Pancreas (tissue), 10 donors: ENCODE measurements at regions not wholly inside any gene's neighbourhood (a gene's known extent, or its start where the extent isn't known, plus 50 kb on each side); places are given as distances from the start of the nearest gene placed in this dataset.

Experiments used
- ATAC-seq, 4 donors: fragments of 200-7000 bp; cut with Tn5 transposase; one replicate each; pipeline versions ENCODE4 v1.8.0 to v1.9.1; 2020; ENCODE audit warnings: mild to moderate bottlenecking in 4 of 4, moderate library complexity in 4 of 4
- DNase-seq, 6 donors: peaks; one replicate each; pipeline ENCODE4 v3.0.0-alpha.2; 2020
- FAIRE-seq: peaks from 2 replicates; lab custom pipeline; 2012; peaks lifted over from hg19 to GRCh38; lab: Jason Lieb, UNC
- H3K27ac ChIP-seq, 4 donors: fragments of 200-600 bp; sonication (generic); 1 replicate in 3 of 4; 2 replicates in 1 of 4; pipeline versions ENCODE4 v1.5.0 to v1.8.0; 2020
- H3K27me3 ChIP-seq, 4 donors: fragments of 200-600 bp; one replicate each; pipeline ENCODE4 v1.8.0; 2021
- H3K36me3 ChIP-seq, 3 donors: fragments of 200-600 bp; sonication (generic) in 1 of 3; one replicate each; pipeline versions ENCODE4 v1.5.0 to v1.8.0; 2020 to 2021
- H3K4me1 ChIP-seq, 3 donors: fragments of 200-600 bp; one replicate each; pipeline ENCODE4 v1.8.0; 2021
- H3K4me3 ChIP-seq, 4 donors: fragments of 200-600 bp; sonication (generic) in 2 of 4; one replicate each; pipeline versions ENCODE4 v1.5.0 to v1.8.0; 2020 to 2021
- H3K9me3 ChIP-seq, 4 donors: fragments of 200-600 bp; one replicate each; pipeline ENCODE4 v1.8.0; 2021
- CTCF ChIP-seq, 4 donors: fragments of 200-600 bp; sonication (generic) in 3 of 4; IDR thresholded peaks; one replicate each; pipeline versions ENCODE4 v1.5.0 to v1.8.0; 2021; ENCODE audit warnings: antibody characterized with exemption in 4 of 4
- WGBS, 2 donors: extraction: QIAGEN DNeasy Blood & Tissue Kit; methylation state at CpG; one replicate each; pipeline ENCODE4 v1.1.7; 2013; 5-methylcytosine and 5-hydroxymethylcytosine counted together
- intact Hi-C, 3 donors: fragments of 100-400 bp; cut with DNase I; formaldehyde crosslinking; loops; one replicate each; pipeline versions ENCODE4 v1.11.1 to v1.14.2; 2022
- donor health status: healthy with polysubstance abuse.
- donor health status: DM: no; HTN: no; CAD: no; lungs with moderate emphysema.
- donor health status: DM: no; HTN: no; CAD: no.
- donor health status: control.
- donor health status: control.
- donor health status: Bipolar disorder and iron deficiency.
- donor health status: DM: yes; HTN: yes; CAD: no.
- donor health status: DM: no; HTN: no; CAD: no.
- donor health status: DM: no; HTN: no; CAD: no.
- donor health status: DM: yes; HTN: yes; CAD: no.

DNA sequence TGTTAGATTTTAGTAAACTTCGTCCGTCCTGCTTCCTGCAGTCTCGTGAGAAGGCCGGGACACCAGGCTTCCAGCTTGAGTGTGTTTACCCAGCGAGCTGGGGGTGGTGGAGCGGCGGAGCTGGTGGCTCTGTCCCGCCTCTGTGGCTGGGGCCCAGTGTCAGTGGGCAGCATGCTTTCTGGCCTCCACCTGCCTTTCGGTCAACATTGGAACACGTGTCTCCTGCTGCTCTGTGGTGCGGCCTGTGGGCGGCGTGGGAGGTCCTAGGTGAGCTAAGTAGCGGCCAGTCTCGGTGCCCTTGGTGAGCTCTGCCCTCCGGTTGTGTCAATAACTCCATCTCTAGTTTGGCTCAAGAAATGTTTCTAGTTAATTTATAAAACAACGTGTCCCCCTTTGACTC is 125.9 kb downstream of the GADD45G start:
- peak; percentile 80 to 94 (median 87) for DNase-seq
- no peaks in the 10 kb centered on the region for H3K36me3 ChIP-seq
- H3K4me3 ChIP-seq: no peak overlapping the region
- intact Hi-C loops: loop anchor here in 2 of 3 donors (10.0 kb wide), 2 partner anchors 116 to 374 kb away; no protein-coding TSS in a partner anchor
- no peak for FAIRE-seq
- TF ChIP-seq CTCF (IDR thresholded peaks at IDR 0.05): peak in 1 of 4 donors; percentile 12
- ATAC-seq: peak; percentile 88 to 95 (median 94)
- H3K27me3 ChIP-seq: no peaks in the 10 kb centered on the region
- peaks cover 23 to 27% (median 27%) of the 10 kb centered on the region in 3 donors for H3K4me1 ChIP-seq
- peak overlapping the region in 2 of 4 donors; percentile 36 to 37 for H3K27ac ChIP-seq
- WGBS, 2 donors: 29 to 46% methylated on average over 17 of the region's 17 CpGs
- H3K9me3 ChIP-seq: no peaks in the 10 kb centered on the region

DNA sequence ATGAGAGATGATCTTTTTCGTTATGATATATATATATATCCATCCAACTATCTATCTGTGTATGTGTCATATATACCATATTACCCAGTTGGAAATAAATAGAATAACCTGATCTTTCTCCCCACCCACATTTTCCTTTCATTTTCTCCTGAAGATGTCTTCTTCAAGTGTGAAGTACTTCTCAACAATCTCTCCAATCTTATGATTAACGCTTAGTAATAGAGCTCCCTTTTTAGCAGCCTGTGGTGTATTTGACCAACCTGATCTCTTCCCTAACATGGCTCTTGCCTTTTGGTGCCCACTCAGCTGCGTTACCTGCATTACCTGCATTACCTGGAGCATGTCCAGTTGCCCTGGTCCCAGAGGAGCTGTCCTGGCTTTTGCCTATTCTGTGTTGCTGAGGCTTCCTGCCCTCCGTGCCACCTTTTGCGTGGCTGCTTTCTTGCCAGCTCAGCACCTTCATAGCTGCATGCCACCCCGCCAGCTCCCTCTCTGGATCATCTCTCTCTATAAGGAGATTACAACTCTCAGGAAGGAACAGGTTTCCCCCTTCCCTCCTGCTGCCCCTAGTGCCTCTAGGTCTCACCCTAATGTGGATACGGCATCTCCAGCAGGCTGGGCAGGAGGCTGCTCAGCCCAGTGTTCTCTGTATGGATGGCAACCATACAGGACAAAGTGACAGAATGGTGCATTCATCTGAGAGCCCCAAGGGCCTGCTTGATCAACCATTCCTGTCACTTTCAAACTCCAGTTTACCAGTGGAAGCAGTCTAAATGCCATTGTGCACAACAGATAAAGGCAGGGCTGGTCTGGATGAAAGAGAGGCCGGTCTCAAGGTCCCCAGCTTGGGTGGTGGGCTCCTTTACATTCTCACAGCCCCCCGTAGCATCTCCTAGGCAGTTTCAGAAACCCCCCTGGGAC is 126.7 kb downstream of the GADD45G start:
- no peaks in the 10 kb centered on the region for H3K9me3 ChIP-seq
- H3K4me3 ChIP-seq: no peak overlapping the region
- 71 to 82% methylated on average over 9 of the region's 9 CpGs for WGBS, 2 donors
- ATAC-seq: peak in 1 of 4 donors; percentile 3
- DNase-seq: no peak
- no peak for FAIRE-seq
- H3K4me1 ChIP-seq: peaks cover 23 to 27% (median 27%) of the 10 kb centered on the region in 3 donors
- intact Hi-C loops: loop anchor here in 2 of 3 donors (10.0 kb wide), 2 partner anchors 117 to 373 kb away; no protein-coding TSS in a partner anchor
- H3K36me3 ChIP-seq: no peaks in the 10 kb centered on the region
- H3K27ac ChIP-seq: peak overlapping the region; percentile 0 to 67 (median 23)
- TF ChIP-seq CTCF (IDR thresholded peaks at IDR 0.05): no peak
- H3K27me3 ChIP-seq: no peaks in the 10 kb centered on the region

- Histone ChIP-seq H3K27ac (peak overlapping the region; percentile 0 to 67 (median 23)), H3K36me3 (no peaks in the 10 kb centered on the region), H3K27me3 (no peaks in the 10 kb centered on the region), H3K4me3 (no peak overlapping the region), H3K4me1 (peaks cover 23 to 27% (median 27%) of the 10 kb centered on the region in 3 donors), H3K9me3 (no peaks in the 10 kb centered on the region)
- peak; percentile 36 to 75 (median 48) for ATAC-seq
- no peak for DNase-seq
- 7 to 14% methylated on average over 5 of the region's 5 CpGs for WGBS, 2 donors
- TF ChIP-seq CTCF (IDR thresholded peaks at IDR 0.05): no peak
- FAIRE-seq: no peak
- intact Hi-C loops: loop anchor here in 2 of 3 donors (10.0 kb wide), 2 partner anchors 118 to 372 kb away; no protein-coding TSS in a partner anchor
Observed at GRCh38 chr9:89732295-89732938, 127.6 kb downstream of the GADD45G start.

DNA sequence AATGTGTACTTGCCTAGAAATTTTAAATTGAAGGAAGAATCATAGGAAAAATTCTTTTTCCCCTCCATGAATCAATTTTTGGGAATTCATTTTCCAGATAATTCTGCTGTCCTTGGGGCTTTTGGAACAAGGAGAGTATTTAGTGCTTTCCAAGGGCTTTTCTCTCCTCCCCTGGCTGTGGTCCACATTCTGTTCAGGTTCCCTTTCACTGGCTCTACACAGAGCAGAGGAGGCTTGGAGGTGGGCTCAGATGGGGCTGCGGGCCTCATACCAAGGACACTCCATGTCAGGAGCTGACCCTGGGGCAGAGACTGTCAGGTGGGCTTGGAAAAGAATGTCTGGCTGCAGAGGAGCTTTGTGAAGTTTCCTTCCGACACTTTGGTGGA is 128.1 kb downstream of the GADD45G start:
- H3K4me1 ChIP-seq: peaks cover 23 to 27% (median 27%) of the 10 kb centered on the region in 3 donors

More for the DNA sequence above, 128.1 kb downstream of the GADD45G start:
- WGBS, 2 donors: 87 to 88% methylated on average over 2 of the region's 2 CpGs
- Histone ChIP-seq H3K36me3 (no peaks in the 10 kb centered on the region), H3K9me3 (no peaks in the 10 kb centered on the region), H3K27me3 (no peaks in the 10 kb centered on the region), H3K4me3 (no peak overlapping the region), H3K27ac (peak overlapping the region in 1 of 4 donors; percentile 34)
- intact Hi-C loops: loop anchor here in 2 of 3 donors (10.0 kb wide), 2 partner anchors 118 to 372 kb away; no protein-coding TSS in a partner anchor
- ATAC-seq: no peak
- no peak for DNase-seq
- no peak for TF ChIP-seq CTCF (IDR thresholded peaks at IDR 0.05)
- no peak for FAIRE-seq
